NCI-H226 (cell line): ENCODE measurements at regions not wholly inside any gene's neighbourhood (a gene's known extent, or its start where the extent isn't known, plus 50 kb on each side); places are given as distances from the start of the nearest gene placed in this dataset.

ENCODE experiments used
- DNase-seq: peaks from one replicate; pipeline ENCODE4 v3.0.0-alpha.2; 2015

DNA sequence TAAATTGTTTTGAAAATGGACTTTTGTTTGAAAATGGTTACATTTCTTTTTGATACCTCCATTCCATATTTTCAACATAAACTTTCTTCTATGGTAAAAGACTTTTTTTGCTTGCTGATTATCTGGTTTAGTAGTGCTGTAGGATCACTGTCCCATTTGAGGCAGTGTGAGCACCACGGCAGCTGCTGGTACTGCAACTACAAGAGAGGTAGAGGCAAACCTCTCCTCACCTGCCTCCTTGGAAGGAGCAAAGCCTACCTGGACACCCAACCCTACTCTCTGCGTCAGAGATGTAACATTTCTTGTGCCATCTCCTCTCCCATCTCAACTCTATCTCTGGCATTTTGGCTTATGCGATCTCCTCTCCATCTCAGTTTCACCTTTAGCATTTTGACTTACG lies 460.1 kb downstream of the SHQ1 start:
- no peak for DNase-seq

DNA sequence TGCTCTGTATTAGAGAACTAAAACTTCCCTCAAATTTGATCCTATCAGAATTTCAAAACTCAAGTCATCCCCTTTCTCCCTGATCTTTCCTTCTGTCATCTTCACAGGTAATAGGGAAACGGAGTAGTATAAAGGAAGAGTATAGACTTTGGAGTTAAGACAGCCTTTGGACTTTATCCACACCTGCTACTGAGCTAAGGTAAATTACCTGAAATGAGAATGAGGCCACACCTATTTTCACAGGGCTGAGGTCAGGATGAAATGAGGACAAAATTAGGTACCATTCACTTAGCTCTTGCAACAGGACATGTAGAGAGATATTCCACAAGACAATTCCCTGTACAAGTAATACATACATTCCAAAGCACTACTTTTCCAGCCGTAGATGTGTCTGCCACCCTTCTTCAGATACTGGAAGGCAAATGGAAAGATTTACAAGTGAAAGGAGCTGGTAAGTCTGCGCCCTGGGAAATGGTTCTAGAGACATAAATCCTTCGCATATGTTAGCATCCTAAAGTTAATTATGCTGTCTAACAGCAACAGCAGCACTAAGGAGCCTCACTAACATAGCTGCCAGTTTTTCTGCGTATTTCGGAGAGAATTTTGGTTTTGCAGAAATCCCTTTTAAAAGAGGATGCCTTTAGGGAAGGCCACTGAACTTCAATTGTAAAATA lies 461.8 kb downstream of the SHQ1 start:
- no peak for DNase-seq

DNA sequence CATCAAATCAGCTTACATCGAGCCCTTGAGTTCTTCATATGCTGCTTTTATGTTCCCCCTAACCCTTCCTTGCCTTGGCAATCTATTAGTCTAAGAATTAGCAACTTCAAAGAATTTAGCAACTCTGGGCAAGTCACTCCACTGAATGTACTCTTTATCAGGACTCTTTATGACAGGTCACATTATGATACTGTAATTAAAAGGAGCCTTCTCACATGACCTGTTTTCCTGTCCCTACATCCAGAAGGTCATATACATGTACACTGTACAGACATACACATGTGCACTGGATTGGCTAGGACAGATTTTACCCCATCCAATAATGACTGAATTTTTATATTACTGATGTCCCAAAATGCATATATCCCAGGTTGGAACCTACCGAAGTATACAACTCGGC lies 463.1 kb downstream of the SHQ1 start:
- no peak for DNase-seq

DNA sequence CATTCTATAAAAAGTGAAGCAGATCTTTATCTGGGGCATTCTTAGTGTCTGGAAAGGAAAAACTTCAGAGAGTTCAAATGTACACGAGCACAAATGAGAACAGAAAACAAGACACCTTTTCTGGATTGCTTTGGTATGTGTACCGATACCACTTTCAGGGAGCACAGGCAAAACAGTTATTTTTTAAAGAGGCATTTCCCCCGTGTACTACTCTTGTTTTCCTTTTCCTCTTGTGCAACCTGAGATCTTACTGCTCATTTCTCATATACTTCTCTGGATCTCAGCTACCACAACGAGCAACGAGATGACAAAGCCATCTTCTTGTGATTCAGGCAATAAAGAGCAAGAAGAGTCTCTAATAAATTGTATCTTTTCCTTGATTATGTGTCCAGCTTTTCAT lies 463.6 kb downstream of the SHQ1 start:
- no peak for DNase-seq

DNA sequence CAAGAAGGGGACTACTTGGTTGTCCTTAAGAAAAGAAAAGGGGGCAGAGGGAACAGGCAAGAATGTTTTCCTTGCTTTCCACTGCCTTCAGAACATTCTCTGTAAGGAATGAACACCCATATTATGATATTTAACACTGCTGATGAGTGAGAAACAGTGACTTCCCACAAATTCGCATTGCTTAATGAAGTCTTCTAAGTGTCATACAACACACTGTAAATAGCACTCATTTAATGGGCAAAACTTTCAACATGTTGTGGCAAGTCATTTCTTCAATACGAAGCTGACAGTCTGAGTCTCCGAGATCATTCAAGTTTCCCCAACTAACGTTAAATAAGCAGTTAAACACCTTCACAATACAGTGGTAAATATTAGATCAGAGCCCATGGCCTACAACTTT lies 464.4 kb downstream of the SHQ1 start:
- DNase-seq = no peak

DNA sequence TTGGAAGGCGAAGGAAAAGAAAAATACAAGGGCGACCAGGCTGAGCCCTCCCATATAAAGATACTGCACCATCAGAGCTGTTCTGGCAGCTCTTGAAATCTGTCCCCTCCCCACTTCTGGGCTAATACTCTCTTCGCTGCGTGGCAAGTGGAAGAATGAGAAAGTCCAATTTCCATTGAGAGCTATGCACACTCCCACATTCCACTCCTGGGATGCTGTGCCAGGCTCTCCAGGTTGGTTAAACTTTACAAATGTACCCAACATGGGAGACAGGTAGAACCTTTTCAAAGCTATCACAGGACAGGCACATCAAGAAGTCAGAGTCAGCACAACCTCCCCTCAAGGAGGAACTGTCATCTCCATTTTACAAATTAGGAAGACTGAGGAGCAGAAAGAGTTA lies 465.0 kb downstream of the SHQ1 start:
- no peak for DNase-seq

DNA sequence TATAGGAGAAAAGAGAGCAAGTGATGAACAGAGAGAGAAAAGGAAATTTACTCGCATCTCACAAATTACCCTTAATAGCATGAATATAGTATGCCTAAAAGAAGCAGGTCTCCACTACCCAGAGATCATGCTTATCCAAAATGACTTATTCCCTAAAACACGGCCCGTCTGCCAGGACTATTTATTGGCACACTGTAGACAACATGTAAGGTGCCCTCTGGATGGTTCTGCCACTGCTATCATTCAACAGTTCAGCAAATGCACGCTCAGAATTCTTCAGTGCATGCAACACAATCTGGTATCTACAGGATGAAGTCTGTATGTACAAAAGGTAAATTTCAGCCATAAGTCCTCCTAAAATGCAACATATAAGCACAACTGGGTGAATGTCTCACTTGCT lies 465.8 kb downstream of the SHQ1 start:
- no peak for DNase-seq

DNA sequence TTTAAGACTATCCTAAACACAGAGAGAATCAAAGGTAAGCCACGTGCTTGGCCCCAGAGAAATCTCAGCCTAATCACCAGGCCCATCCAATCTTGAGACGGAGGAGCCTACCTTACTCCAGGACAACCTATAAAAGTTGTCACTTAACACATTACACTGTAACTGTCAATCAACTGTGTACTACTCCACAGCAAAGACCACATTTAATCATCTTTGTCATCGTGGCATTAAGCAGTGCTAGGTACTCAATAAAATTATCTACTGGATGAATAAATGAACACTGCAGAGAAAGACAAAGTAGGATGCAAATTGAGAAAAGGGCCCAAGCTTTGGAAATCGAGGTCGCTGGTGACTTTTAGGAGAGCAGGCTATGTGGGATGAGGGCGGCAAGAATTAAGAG lies 466.7 kb downstream of the SHQ1 start:
- no peak for DNase-seq

DNA sequence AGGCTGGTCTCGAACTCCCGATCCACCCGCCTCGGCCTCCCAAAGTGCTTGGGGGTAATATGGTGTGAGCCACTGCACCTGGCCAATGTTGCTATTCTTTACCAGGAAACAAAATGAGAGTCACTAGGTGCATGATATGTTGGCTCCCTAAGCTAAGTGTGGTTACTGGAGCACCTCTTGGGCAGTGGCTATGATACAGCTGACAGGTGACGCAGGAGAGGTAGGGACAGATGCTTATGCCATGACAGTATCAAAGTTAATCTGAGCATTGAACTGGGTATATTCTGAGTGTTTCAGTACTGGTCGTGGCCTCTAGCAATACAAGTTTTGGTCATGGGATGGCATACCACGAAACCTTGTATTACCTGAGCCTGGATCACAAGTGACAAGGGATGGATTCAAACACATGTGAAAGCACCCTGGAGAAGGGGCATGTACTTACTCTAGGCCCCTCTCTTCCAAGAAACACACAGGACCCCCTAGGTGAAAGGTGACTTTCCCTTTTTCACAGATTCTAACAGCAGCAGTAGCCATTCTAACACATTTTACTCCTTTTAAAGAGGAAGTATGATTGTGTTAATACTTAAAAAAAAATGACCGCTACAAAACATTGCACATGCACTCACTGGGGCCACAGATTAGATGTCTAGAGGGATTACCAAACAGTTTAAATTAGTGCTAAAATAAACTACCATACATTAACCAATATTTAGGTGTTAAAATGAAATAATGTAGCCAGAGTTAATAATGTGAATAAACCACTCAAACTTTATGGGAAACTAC lies 467.3 kb downstream of the SHQ1 start:
- DNase-seq = no peak

DNA sequence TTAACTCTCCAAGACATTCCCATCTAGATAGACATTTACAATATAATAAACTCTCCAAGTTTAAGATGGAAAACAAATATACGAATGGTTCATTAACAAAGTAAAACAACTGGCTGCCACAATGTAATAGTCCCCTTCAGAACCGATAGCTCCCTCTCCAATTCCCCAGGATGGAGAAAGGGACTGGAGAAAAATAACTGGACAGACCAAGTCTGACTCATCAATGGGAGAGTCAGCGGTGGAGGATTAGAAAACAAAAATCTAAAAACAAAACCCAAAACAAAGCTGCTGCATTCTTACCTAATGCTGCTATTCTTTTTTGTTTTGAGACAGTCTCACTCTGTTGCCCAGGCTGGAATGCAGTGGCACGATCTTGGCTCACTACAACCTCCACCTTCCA lies 468.1 kb downstream of the SHQ1 start:
- peak; percentile 23 for DNase-seq

DNA sequence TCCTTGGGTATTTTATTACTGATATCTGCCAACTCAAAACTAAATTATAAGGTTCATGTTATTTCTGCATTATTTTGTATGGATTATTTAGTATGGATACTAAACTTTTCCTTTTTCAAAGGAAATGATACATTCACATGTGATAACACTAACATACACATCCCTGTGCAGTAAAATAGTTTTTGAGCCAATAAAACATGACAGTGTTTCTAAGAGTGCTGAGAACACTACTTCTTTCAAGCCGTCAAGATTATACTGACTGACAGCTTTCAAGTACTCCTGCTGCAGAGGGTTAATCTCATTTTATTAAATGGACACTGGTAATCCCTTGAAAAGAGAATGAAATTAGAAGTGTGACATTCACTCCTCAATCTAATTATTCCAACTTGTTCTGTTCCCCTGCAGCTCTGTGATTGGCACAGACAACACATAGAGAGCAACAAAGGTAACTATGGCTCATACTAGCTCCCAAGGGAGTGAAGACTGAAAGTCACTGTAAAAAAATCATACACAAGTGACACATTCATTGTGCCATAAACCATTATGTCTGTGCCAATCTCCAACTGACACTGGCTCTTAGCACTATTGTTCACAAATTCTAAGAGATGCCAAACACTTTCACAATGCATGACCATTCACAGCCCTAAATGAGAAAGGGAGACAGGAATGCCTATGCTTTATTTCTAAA lies 468.6 kb downstream of the SHQ1 start:
- no peak for DNase-seq

DNA sequence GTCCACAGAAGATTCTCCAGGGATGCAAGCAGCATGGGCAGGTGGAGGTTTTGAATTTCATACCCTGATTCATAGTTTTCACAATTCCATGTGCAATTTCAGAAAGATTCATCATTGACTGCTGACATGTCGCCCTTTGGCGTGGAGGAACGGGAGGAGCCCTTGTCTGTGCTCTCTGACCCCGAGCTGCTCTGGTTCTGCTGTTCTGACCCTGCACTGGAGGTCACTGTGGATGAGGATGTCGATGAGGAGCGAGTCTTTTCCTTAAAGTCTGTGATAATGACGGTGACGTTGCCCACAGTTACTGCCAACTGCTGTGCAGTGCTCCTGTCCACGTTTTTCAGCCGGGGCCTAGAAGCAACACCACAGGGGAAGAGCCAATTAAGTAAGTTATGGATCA lies 470.0 kb downstream of the SHQ1 start:
- DNase-seq = no peak

DNA sequence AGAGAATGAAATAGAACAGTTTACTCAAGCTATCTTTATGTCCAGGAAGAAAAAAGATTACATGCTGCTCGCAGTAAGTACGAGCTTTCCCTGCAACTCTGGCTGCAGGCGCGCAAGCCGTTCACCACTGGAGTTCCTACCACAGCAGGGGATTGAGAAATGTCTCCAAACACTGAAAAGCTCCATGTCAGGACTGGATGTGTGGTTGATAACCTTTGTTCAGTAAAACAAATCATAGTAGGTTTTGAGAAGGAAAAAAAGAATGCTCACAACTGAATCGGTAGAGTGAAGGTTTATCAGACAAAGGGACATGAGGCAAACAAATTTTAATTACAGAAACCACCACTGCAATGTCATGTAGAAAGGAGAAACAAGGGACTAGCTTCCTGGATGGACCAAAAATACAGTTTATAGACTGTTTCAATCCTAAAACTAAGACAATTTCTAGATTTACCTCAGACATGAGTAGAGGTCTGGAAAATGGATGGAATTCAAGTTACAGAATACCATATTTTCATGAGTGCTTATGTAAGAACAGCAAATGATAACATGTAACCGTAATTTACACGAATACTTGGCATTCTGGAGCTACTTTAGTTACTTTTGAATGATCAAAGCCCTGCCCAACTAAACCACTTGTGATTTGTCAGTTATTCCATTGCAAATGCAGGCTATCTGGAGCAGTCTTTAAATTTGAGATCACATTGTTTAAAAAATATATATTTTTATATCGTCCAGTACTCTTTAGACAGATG lies 471.1 kb downstream of the SHQ1 start:
- DNase-seq = no peak

DNA sequence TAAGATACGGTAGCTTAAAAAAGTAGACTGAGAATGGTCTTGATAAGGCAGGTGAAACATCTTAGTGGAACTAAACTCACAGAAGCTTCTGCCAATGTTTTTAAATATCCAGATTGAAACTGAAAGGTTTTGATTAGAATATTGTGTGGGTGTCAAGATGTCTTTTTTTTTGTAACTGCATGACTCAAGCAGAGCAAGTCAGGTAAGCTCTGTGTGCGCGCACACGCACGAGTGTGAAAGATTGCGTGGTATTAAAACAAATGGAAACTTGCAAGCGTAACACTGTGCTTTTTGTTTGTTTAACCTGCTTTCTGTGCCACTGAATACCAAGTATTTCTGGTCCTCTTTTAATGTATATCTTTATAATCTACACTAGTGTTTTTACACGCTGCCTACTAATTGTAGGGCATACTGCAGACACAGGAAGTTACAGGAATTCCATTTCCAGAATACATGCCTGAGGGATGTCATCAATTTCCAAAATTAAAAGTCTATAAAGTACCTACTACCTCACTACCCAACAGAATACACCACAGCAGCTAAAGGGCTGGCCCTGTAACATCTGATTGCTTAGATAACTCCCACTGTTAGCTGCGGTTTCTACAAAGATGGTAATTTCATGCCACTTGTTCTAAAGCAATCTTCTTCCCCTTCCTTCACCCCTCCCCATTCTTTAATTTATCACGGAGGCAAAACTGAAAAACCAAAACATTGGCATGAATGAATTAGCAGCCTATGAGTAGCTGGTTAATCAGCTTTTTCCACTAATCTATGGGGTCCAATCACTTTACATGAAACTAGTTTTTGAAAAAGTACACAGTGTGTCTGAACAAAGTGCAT lies 472.8 kb downstream of the SHQ1 start:
- DNase-seq = no peak

DNA sequence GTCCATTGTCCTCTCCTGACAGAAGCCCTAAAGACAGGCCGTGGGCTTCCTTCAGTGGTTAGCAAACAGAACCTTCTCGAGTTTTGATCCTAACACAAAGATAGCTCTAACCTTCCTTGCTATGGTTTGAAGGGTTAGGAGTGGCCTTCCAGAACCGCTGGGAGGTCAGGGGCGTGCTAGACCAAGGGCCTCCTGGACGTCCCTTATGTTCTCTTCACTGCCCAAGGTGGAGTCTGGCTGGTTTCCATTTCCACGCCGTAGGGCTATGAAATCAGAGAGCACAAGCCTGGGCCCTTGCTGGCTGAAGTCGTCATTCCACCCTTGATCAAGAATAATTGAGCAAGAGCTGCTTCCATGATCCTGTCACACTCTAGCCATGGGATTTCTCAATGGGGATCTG lies 475.1 kb downstream of the SHQ1 start:
- no peak for DNase-seq

DNA sequence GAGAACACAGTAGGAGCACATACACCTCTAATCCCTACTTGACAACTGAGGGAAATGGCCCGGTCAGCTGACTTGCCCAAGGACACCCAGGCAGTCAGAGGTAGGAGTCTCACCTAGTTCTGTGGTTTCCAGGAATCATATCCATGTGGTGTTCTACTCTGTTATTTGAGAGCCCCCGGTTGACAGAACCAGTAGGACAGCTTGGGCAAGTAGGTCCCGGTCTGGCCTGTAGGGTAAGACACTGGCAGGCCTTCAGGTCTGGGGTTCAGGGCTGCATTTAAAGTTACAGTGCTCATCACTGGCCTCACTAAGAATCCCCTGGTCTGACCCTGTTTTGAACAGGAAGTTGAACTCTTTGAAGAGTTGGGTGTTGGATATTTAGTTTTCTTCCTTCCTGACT lies 476.1 kb downstream of the SHQ1 start:
- DNase-seq = no peak

DNA sequence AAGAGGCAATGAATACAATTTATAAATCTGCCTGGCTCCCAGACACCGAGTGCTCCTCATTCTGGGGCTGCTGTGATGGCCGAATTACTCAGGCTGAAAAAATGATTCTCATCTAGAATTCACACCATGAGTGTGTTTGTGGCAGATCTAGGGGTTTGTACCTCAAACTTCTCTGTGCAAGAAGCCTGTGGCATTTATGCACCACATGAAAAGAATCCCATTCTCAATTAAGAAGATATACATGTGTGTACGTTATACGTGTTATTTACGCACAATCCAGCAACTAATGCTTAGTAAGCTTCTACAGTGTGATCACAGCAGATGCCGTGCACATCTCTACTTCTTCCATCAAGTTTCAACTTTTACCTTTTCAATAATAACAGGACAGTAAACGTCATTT lies 476.8 kb downstream of the SHQ1 start:
- no peak for DNase-seq

DNA sequence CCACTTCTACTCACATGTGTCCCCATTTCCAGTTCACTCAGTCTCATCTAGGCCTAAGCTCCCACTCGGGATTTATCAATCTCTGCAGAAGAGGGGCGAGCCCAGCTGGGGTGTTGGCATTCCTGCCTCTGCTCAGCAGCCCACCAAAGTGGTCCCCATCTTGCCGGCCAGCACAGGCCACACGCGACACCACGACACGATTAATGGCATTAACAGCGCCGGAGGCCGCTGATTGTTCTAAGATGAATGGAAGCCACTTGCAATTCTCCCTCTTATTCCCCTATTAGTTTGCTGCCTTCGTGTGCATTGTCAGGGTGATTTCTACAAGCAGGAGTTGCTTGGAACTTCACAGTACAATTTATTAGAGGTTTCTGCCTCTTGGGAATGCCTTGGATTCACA lies 477.3 kb downstream of the SHQ1 start:
- no peak for DNase-seq

DNA sequence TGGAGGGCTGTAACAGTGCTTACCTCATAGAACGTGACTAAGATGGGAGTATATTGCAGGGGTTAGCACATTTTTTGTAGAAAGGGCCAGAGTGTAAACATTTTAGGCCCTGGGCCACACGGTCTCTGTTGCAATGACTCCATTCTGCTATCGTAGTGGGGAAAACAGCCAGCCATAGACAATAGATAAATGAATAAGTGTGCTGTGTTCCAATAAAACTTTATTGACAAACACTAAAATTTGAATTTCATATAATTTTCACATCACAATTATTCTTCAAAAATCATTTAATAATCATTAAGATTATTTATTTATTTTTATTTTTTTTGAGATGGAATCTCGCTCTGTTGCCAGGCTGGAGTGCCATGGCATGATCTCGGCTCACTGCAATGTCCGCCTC lies 478.6 kb downstream of the SHQ1 start:
- no peak for DNase-seq

DNA sequence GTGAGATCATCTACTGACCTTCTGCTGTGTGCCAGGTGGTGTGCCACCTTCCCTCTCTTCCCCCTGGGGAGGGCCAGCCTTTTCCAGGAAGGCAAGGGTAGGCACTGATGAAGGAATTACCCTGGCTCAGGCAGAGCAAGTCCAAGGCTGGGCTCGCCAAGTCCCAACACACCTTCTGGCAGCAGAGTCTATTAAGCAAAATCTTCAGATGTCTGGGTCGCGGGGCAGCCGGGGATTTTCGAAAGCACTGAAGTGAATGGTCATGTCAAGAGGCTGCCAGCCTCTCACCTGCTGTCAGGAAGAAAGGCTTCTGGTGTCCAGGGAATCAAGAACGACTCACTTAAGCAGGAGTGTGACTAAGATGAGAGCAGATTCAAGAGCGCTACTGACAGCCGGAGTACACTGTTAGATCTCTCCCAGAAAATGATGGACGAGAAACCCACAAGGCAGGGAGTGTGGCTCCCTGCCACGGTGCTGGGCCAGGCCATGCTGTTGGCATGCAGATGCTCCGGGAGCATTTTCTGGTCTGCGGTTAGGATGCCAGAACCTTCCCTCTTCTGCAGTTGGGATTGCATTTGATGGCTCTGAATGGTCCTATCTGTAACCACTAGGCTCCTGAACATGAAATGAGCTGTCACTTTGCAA lies 479.8 kb downstream of the SHQ1 start:
- no peak for DNase-seq

DNA sequence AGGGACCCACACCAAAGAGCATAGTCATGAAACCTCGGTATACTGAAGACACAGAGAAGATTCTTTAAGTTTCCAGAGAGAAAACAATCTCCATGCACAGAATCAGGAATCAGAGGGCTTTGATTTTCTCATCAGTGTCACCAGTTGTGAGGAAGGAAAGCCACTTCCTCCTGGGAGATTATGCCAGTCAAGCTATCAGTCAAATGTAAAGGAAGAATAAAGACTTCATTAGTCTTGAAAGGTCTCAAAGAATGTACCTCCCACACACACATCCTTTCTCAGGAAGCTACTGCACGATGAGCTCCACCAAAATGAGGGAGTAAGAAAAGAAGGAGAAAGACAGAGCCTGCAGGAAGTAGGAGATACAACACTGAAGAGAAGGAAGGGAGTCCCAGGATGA lies 486.3 kb downstream of the SHQ1 start:
- no peak for DNase-seq

DNA sequence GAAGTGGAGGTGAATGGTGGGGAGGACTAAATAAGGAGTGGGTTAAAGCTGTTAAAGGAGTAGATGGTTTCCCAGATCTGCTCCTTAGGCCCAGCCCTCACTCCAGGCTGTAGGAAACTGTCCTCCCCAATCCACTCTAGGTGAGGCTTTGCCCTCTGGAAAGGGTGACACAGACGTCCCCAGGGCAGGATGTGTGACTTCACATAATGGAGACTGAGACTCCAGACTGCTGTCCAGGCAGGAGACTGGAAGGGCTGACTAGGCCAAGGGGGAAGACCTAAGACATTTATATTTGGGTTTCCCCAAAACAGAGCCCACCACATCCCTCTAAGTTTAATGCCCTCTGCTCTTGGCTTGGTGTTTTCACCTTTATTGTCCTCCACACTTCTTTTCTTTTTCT lies 488.5 kb downstream of the SHQ1 start:
- DNase-seq = no peak
